ENCODE measurements at regions not wholly inside any gene's neighbourhood (a gene's known extent, or its start where the extent isn't known, plus 50 kb on each side); places are given as distances from the start of the nearest gene placed in this dataset.
"Not testable (repeated sequence)": the region's sequence is repeated elsewhere in the genome, so short reads cannot be mapped to it uniquely, and the experiment has no call there.

GRCh38 chr22:16387088-16387487 lies 205.5 kb downstream of the CCT8L2 start (continued):
- TF ChIP-seq, protein P1, sequence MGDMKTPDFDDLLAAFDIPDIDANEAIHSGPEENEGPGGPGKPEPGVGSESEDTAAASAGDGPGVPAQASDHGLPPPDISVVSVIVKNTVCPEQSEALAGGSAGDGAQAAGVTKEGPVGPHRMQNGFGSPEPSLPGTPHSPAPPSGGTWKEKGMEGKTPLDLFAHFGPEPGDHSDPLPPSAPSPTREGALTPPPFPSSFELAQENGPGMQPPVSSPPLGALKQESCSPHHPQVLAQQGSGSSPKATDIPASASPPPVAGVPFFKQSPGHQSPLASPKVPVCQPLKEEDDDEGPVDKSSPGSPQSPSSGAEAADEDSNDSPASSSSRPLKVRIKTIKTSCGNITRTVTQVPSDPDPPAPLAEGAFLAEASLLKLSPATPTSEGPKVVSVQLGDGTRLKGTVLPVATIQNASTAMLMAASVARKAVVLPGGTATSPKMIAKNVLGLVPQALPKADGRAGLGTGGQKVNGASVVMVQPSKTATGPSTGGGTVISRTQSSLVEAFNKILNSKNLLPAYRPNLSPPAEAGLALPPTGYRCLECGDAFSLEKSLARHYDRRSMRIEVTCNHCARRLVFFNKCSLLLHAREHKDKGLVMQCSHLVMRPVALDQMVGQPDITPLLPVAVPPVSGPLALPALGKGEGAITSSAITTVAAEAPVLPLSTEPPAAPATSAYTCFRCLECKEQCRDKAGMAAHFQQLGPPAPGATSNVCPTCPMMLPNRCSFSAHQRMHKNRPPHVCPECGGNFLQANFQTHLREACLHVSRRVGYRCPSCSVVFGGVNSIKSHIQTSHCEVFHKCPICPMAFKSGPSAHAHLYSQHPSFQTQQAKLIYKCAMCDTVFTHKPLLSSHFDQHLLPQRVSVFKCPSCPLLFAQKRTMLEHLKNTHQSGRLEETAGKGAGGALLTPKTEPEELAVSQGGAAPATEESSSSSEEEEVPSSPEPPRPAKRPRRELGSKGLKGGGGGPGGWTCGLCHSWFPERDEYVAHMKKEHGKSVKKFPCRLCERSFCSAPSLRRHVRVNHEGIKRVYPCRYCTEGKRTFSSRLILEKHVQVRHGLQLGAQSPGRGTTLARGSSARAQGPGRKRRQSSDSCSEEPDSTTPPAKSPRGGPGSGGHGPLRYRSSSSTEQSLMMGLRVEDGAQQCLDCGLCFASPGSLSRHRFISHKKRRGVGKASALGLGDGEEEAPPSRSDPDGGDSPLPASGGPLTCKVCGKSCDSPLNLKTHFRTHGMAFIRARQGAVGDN (CRISPR knock-in tag; IDR thresholded peaks at IDR 0.05) = no peak
- TF ChIP-seq SUZ12 (IDR thresholded peaks at IDR 0.05; ENCODE audit: low read depth, low read length) (no peak), NFIC (IDR thresholded peaks at IDR 0.05; ENCODE audit: low read length) (no peak)

DNA sequence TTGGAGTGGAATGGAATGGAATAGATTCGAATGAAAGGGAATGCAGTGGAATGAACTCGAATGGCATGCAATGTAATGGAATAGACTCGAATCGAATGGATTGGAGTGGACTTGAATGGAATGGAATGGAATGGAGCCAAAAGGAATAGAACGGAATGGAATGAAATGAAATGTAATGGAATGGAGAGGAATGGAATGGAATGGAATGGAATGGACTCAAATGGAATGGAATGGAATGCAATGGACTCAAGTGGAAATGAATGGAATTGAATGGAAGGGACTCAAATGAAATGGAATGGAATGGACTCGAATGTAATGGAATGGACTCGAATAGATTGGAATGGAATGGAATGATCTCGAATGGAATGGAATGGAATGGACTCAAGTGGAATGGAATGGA lies 231.3 kb downstream of the CCT8L2 start:
- intact Hi-C loops (cut with micrococcal nuclease; ENCODE audit: unreplicated experiment); H4K20me1 ChIP-seq (ENCODE audit: insufficient read depth, low read length); H3K4me2 ChIP-seq (ENCODE audit: low read depth, low read length); ATAC-seq; H3K36me3 ChIP-seq (replicated peaks in 1 of 2; ENCODE audit: control insufficient read depth in 1 of 2, insufficient read depth in 2 of 2, low read length in 2 of 2); FAIRE-seq; H2AFZ ChIP-seq (ENCODE audit: low read length); POLR2A ChIA-PET; H3K27me3 ChIP-seq (ENCODE audit: control insufficient read depth in 1 of 2, insufficient read depth in 2 of 2, low read length in 2 of 2); CTCF ChIA-PET (ENCODE audit: low intra/inter-chr PET ratio, low total read pairs); H3K79me2 ChIP-seq (ENCODE audit: insufficient read depth, low read length); BruUV-seq (replicated peaks); DNase-seq (ENCODE audit: low spot score); H3K9me3 ChIP-seq (ENCODE audit: low read length); in situ Hi-C loops (cut with HindIII; ENCODE audit: extremely low pct_ligation_motif_present, low pct_unique_long_range_greater_than_20kb); H3K4me1 ChIP-seq (ENCODE audit: insufficient read depth, low read length); H3K9ac ChIP-seq (ENCODE audit: insufficient read depth, low read depth, low read length); H3K4me3 ChIP-seq (replicated peaks in 1 of 3; ENCODE audit: insufficient read depth in 1 of 3, low read depth in 2 of 3, low read length in 3 of 3); H3K27ac ChIP-seq (ENCODE audit: extremely low read length, insufficient read depth, low read length): not testable (repeated sequence)
- WGBS (ENCODE audit: low lambda C conversion rate) = no CpG with 5 or more reads among the region's 8 CpGs

- not testable (repeated sequence) for FAIRE-seq
Measured at GRCh38 chr22:16352637-16353036, 240.0 kb downstream of the CCT8L2 start.

GRCh38 chr22:16347083-16347482 lies 245.5 kb downstream of the CCT8L2 start:
- CTCF ChIA-PET (ENCODE audit: low intra/inter-chr PET ratio, low total read pairs); BruUV-seq (replicated peaks); H3K27ac ChIP-seq (ENCODE audit: extremely low read length, insufficient read depth, low read length); H3K4me1 ChIP-seq (ENCODE audit: insufficient read depth, low read length); in situ Hi-C loops (cut with HindIII; ENCODE audit: extremely low pct_ligation_motif_present, low pct_unique_long_range_greater_than_20kb); H4K20me1 ChIP-seq (ENCODE audit: insufficient read depth, low read length); H3K4me2 ChIP-seq (ENCODE audit: low read depth, low read length); FAIRE-seq; H3K4me3 ChIP-seq (replicated peaks in 1 of 3; ENCODE audit: insufficient read depth in 1 of 3, low read depth in 2 of 3, low read length in 3 of 3); H2AFZ ChIP-seq (ENCODE audit: low read length); POLR2A ChIA-PET; DNase-seq (ENCODE audit: low spot score); H3K9me3 ChIP-seq (ENCODE audit: low read length); intact Hi-C loops (cut with micrococcal nuclease; ENCODE audit: unreplicated experiment); H3K9ac ChIP-seq (ENCODE audit: insufficient read depth, low read depth, low read length); H3K79me2 ChIP-seq (ENCODE audit: insufficient read depth, low read length); H3K36me3 ChIP-seq (replicated peaks in 1 of 2; ENCODE audit: control insufficient read depth in 1 of 2, insufficient read depth in 2 of 2, low read length in 2 of 2); H3K27me3 ChIP-seq (ENCODE audit: control insufficient read depth in 1 of 2, insufficient read depth in 2 of 2, low read length in 2 of 2); ATAC-seq: not testable (repeated sequence)
- no CpG with 5 or more reads among the region's 7 CpGs for WGBS (ENCODE audit: low lambda C conversion rate)

More at GRCh38 chr22:16352637-16353036, 240.0 kb downstream of the CCT8L2 start:
- in situ Hi-C loops (cut with HindIII; ENCODE audit: extremely low pct_ligation_motif_present, low pct_unique_long_range_greater_than_20kb); H3K4me3 ChIP-seq (replicated peaks in 1 of 3; ENCODE audit: insufficient read depth in 1 of 3, low read depth in 2 of 3, low read length in 3 of 3); POLR2A ChIA-PET; H4K20me1 ChIP-seq (ENCODE audit: insufficient read depth, low read length); intact Hi-C loops (cut with micrococcal nuclease; ENCODE audit: unreplicated experiment); H3K9ac ChIP-seq (ENCODE audit: insufficient read depth, low read depth, low read length); ATAC-seq; CTCF ChIA-PET (ENCODE audit: low intra/inter-chr PET ratio, low total read pairs); H3K4me1 ChIP-seq (ENCODE audit: insufficient read depth, low read length); H3K27ac ChIP-seq (ENCODE audit: extremely low read length, insufficient read depth, low read length); H3K9me3 ChIP-seq (ENCODE audit: low read length); DNase-seq (ENCODE audit: low spot score); H3K27me3 ChIP-seq (ENCODE audit: control insufficient read depth in 1 of 2, insufficient read depth in 2 of 2, low read length in 2 of 2); H3K79me2 ChIP-seq (ENCODE audit: insufficient read depth, low read length); H3K4me2 ChIP-seq (ENCODE audit: low read depth, low read length); H3K36me3 ChIP-seq (replicated peaks in 1 of 2; ENCODE audit: control insufficient read depth in 1 of 2, insufficient read depth in 2 of 2, low read length in 2 of 2); BruUV-seq (replicated peaks); H2AFZ ChIP-seq (ENCODE audit: low read length): not testable (repeated sequence)
- WGBS (ENCODE audit: low lambda C conversion rate) = no CpG with 5 or more reads among the region's 8 CpGs
